ENCODE measurements at regions not wholly inside any gene's neighbourhood (a gene's known extent, or its start where the extent isn't known, plus 50 kb on each side); places are given as distances from the start of the nearest gene placed in this dataset.

DNA sequence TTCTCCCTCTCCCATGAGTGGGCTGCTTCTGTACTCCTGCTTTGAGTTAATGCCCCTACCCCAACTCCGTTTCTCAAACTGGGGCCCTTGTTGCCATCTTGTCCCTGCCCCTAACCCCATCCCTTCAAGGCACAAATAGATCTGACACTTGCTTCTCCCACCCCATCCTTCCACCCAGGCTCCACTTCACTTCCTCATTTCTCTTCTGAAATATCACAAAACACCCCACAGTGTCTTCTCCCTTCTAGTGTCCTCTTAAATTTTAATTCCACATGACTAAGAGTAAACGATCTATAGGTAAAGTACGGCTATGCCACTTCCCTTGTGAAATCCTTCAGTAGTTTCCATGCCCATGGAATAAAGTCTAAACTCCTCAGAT, 571.6 kb upstream of the NOX3 start:
- intact Hi-C loops (cut with micrococcal nuclease; ENCODE audit: unreplicated experiment): no loop called here
- no peak overlapping the region for H2AFZ ChIP-seq (ENCODE audit: low read length)
- no peaks in the 10 kb centered on the region for H3K79me2 ChIP-seq (ENCODE audit: insufficient read depth, low read depth, low read length)
- H3K36me3 ChIP-seq (ENCODE audit: insufficient read depth, low read length): no peaks in the 10 kb centered on the region
- no peaks in the 10 kb centered on the region for H3K9me2 ChIP-seq (ENCODE audit: insufficient read depth, low read length)
- H3K27ac ChIP-seq (ENCODE audit: low read depth, low read length, poor library complexity, severe bottlenecking): no peak overlapping the region
- ChIA-PET CTCF (ENCODE audit: unreplicated experiment) (no interaction called here), POLR2A (no interaction called here)
- H4K20me1 ChIP-seq (ENCODE audit: insufficient read depth, low read length): no peaks in the 10 kb centered on the region
- no peak for DNase-seq (ENCODE audit: low spot score)
- TF ChIP-seq EZH2phosphoT487 (IDR thresholded peaks at IDR 0.05; ENCODE audit: borderline replicate concordance, low read depth, low read length) (no peak), CTCF (conservative IDR thresholded peaks at IDR 0.05; ENCODE audit: low read length) (no peak)
- no peak overlapping the region for H3K4me3 ChIP-seq (ENCODE audit: low read depth, low read length, poor library complexity, severe bottlenecking)
- H3K4me2 ChIP-seq (ENCODE audit: low read length): no peak overlapping the region
- no TSS peak for BruUV-seq (replicated peaks)
- peaks cover 14% of the 10 kb centered on the region; the same call in 1 of the 2 replicates for H3K9me3 ChIP-seq (ENCODE audit: low read length)
- H3K4me1 ChIP-seq (ENCODE audit: insufficient read depth, low read length, poor library complexity, severe bottlenecking): peaks cover 18% of the 10 kb centered on the region

DNA sequence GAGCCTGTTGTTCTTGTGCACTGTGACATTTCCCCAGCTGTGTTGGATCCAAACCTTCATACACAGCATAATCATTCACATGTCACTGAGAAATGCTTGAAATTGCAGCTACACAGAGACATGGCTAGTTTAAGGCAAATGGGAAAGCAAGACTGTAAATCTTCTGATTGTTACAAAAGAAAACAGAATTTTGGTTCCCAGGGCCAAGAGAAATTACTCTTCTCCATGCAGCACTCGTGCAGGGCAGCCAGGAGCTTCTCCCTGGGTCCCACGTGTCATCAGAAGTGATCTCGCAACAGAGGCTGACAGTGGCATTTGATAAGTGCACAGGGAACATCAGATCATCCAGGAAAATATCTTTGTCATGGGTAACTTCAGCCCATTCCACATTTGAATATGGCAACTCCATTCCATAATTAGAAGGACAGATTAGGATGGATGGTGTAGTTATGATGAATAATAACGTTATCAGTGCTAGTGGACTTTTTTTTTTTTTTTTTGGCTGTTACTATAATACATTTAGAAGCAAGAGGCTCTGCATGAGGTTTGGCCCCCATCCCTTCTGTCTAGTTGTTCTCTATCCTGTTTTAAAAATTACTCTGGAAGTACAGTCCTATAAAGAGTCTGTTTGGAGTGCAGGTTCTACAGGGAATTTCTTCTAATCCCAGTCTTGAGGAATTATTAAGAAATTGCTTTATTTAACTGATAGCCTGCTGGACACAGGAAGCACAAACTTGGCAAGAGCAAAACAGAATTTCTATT, 571.0 kb upstream of the NOX3 start:
- H3K36me3 ChIP-seq (ENCODE audit: insufficient read depth, low read length): no peaks in the 10 kb centered on the region
- ChIA-PET CTCF (ENCODE audit: unreplicated experiment) (no interaction called here), POLR2A (no interaction called here)
- TF ChIP-seq EZH2phosphoT487 (IDR thresholded peaks at IDR 0.05; ENCODE audit: borderline replicate concordance, low read depth, low read length) (no peak), CTCF (conservative IDR thresholded peaks at IDR 0.05; ENCODE audit: low read length) (no peak)
- peaks cover 13% of the 10 kb centered on the region for H3K4me1 ChIP-seq (ENCODE audit: insufficient read depth, low read length, poor library complexity, severe bottlenecking)
- no peak overlapping the region for H2AFZ ChIP-seq (ENCODE audit: low read length)
- no peak for DNase-seq (ENCODE audit: low spot score)
- H3K9me3 ChIP-seq (ENCODE audit: low read length): peaks cover 14% of the 10 kb centered on the region; the same call in 1 of the 2 replicates
- no peaks in the 10 kb centered on the region for H3K79me2 ChIP-seq (ENCODE audit: insufficient read depth, low read depth, low read length)
- H3K9me2 ChIP-seq (ENCODE audit: insufficient read depth, low read length): no peaks in the 10 kb centered on the region
- intact Hi-C loops (cut with micrococcal nuclease; ENCODE audit: unreplicated experiment): no loop called here
- BruUV-seq (replicated peaks): no TSS peak
- H3K27ac ChIP-seq (ENCODE audit: low read depth, low read length, poor library complexity, severe bottlenecking): no peak overlapping the region
- H3K4me2 ChIP-seq (ENCODE audit: low read length): no peak overlapping the region
- no peak overlapping the region for H3K4me3 ChIP-seq (ENCODE audit: low read depth, low read length, poor library complexity, severe bottlenecking)
- H4K20me1 ChIP-seq (ENCODE audit: insufficient read depth, low read length): no peaks in the 10 kb centered on the region

GRCh38 chr6:156024339-156024738, 568.7 kb upstream of the NOX3 start:
- POLR2A ChIA-PET: no interaction called here
- Histone ChIP-seq H3K4me2 (ENCODE audit: low read length) (no peak overlapping the region), H3K36me3 (ENCODE audit: insufficient read depth, low read length) (no peaks in the 10 kb centered on the region), H3K9me3 (ENCODE audit: low read length) (peaks cover 14% of the 10 kb centered on the region; the same call in 1 of the 2 replicates), H3K79me2 (ENCODE audit: insufficient read depth, low read depth, low read length) (no peaks in the 10 kb centered on the region), H3K4me3 (ENCODE audit: low read depth, low read length, poor library complexity, severe bottlenecking) (no peak overlapping the region), H3K27ac (ENCODE audit: low read depth, low read length, poor library complexity, severe bottlenecking) (no peak overlapping the region), H3K9me2 (ENCODE audit: insufficient read depth, low read length) (no peaks in the 10 kb centered on the region), H4K20me1 (ENCODE audit: insufficient read depth, low read length) (no peaks in the 10 kb centered on the region), H2AFZ (ENCODE audit: low read length) (no peak overlapping the region), H3K4me1 (ENCODE audit: insufficient read depth, low read length, poor library complexity, severe bottlenecking) (peaks cover 4% of the 10 kb centered on the region)
- CTCF ChIA-PET (ENCODE audit: unreplicated experiment): no interaction called here
- intact Hi-C loops (cut with micrococcal nuclease; ENCODE audit: unreplicated experiment): no loop called here
- DNase-seq (ENCODE audit: low spot score): no peak
- TF ChIP-seq EZH2phosphoT487 (IDR thresholded peaks at IDR 0.05; ENCODE audit: borderline replicate concordance, low read depth, low read length) (no peak), CTCF (conservative IDR thresholded peaks at IDR 0.05; ENCODE audit: low read length) (no peak)
- BruUV-seq (replicated peaks): no TSS peak

All from OCI-LY7 (cell line).